CD4-positive, alpha-beta T cell (primary cell): ENCODE measurements at regions not wholly inside any gene's neighbourhood (a gene's known extent, or its start where the extent isn't known, plus 50 kb on each side); places are given as distances from the start of the nearest gene placed in this dataset.
"Not testable (repeated sequence)": the region's sequence is repeated elsewhere in the genome, so short reads cannot be mapped to it uniquely, and the experiment has no call there.

Source experiments
- ATAC-seq: fragments of 200-7000 bp; cut with Tn5 transposase; one replicate; pipeline ENCODE4 v1.10.0; 2022; ENCODE audit warnings: mild to moderate bottlenecking; ENCODE audit not compliant: poor library complexity
- CTCF ChIA-PET: fragments of 350-600 bp; sonication (Branson Sonifier 250); formaldehyde crosslinking; loops from one replicate; lab custom pipeline; 2021; ENCODE audit warnings: antibody characterized with exemption, inconsistent platforms; lab: Charles Lee
- POLR2A ChIA-PET: fragments of 350-600 bp; sonication (Branson Sonifier 250); formaldehyde crosslinking; loops from one replicate; lab custom pipeline; 2021; ENCODE audit warnings: antibody characterized with exemption, inconsistent platforms; lab: Charles Lee
- DNase-seq, 14 experiments: peaks; one replicate each; pipeline ENCODE4 v3.0.0-alpha.2; 2013 to 2020; ENCODE audit warnings: mixed read lengths in 2 of 14
- H3K27ac ChIP-seq, 2 donors: one replicate each; pipeline versions ENCODE4 v1.5.1 to v1.7.0; 2013; ENCODE audit warnings: low read length in 2 of 2, low read depth in 1 of 2, mild to moderate bottlenecking in 1 of 2
- H3K27me3 ChIP-seq, 2 experiments: 1 replicate in 1 of 2; 2 replicates in 1 of 2; pipeline versions ENCODE4 v1.6.1 to v1.7.0; 2013; ENCODE audit warnings: low read length in 2 of 2, control low read depth in 1 of 2, mild to moderate bottlenecking in 1 of 2, moderate library complexity in 1 of 2; ENCODE audit not compliant: insufficient read depth in 2 of 2, control insufficient read depth in 1 of 2
- H3K36me3 ChIP-seq: one replicate; pipeline ENCODE4 v1.6.1; 2013; ENCODE audit warnings: low read length, control low read depth; ENCODE audit not compliant: insufficient read depth
- H3K4me1 ChIP-seq: one replicate; pipeline ENCODE4 v1.6.1; 2013; ENCODE audit warnings: low read length, control low read depth; ENCODE audit not compliant: insufficient read depth
- H3K4me3 ChIP-seq: one replicate; pipeline ENCODE4 v1.5.1; 2013; ENCODE audit warnings: mild to moderate bottlenecking, low read length, moderate library complexity
- H3K9me3 ChIP-seq, 2 experiments: 1 replicate in 1 of 2; 2 replicates in 1 of 2; pipeline versions ENCODE4 v1.6.1 to v1.7.0; 2013; ENCODE audit warnings: low read length in 2 of 2, mild to moderate bottlenecking in 2 of 2, control low read depth in 1 of 2, moderate library complexity in 1 of 2; ENCODE audit not compliant: control insufficient read depth in 1 of 2, insufficient read depth in 1 of 2
- H3K27ac Mint-ChIP-seq: one replicate; pipeline ENCODE4 v1.8.0; 2020; ENCODE audit warnings: mixed read lengths
- H3K27me3 Mint-ChIP-seq: one replicate; pipeline ENCODE4 v1.8.0; 2021; ENCODE audit warnings: mixed read lengths
- H3K36me3 Mint-ChIP-seq: one replicate; pipeline ENCODE4 v1.8.0; 2021; ENCODE audit warnings: low read depth, mixed read lengths
- H3K4me1 Mint-ChIP-seq: one replicate; pipeline ENCODE4 v1.8.0; 2021; ENCODE audit warnings: low read depth, mixed read lengths
- H3K4me3 Mint-ChIP-seq: one replicate; pipeline ENCODE4 v1.8.0; 2020; ENCODE audit warnings: mild to moderate bottlenecking, mixed read lengths
- H3K9me3 Mint-ChIP-seq: one replicate; pipeline ENCODE4 v1.8.0; 2020; ENCODE audit warnings: mixed read lengths
- intact Hi-C, 2 experiments: fragments of 100-400 bp; cut with DNase I in 1 of 2; cut with micrococcal nuclease in 1 of 2; formaldehyde crosslinking; loops; one replicate each; pipeline versions ENCODE4 v1.15.1 to v1.9.0; 2023 to 2025; cut with DNase I, micrococcal nuclease

- H3K4me3 Mint-ChIP-seq, H3K27ac ChIP-seq, H3K36me3 ChIP-seq, H3K27me3 ChIP-seq, H3K27me3 Mint-ChIP-seq, CTCF ChIA-PET, POLR2A ChIA-PET, H3K4me3 ChIP-seq, DNase-seq, H3K27ac Mint-ChIP-seq, H3K9me3 Mint-ChIP-seq, ATAC-seq, intact Hi-C loops, H3K9me3 ChIP-seq: not testable (repeated sequence)
- Mint-ChIP-seq H3K36me3 (peaks cover 36% of the 10 kb centered on the region), H3K4me1 (peaks cover 11% of the 10 kb centered on the region)
- H3K4me1 ChIP-seq, result peaks cover 34% of the 10 kb centered on the region
Measured at GRCh38 chr17:64794548-64795274, 124.6 kb downstream of the LRRC37A3 start.

GRCh38 chr17:64794113-64794512, 125.2 kb downstream of the LRRC37A3 start:
- DNase-seq, H3K9me3 ChIP-seq, H3K36me3 ChIP-seq, CTCF ChIA-PET, ATAC-seq, H3K27me3 ChIP-seq, H3K27ac ChIP-seq, POLR2A ChIA-PET, intact Hi-C loops, H3K27me3 Mint-ChIP-seq, H3K9me3 Mint-ChIP-seq, H3K27ac Mint-ChIP-seq, H3K4me3 ChIP-seq, H3K4me3 Mint-ChIP-seq: not testable (repeated sequence)
- H3K4me1 Mint-ChIP-seq, result peaks cover 11% of the 10 kb centered on the region
- H3K36me3 Mint-ChIP-seq, result peaks cover 31% of the 10 kb centered on the region
- H3K4me1 ChIP-seq, result peaks cover 34% of the 10 kb centered on the region

- DNase-seq (peak in 4 of 14 experiments; percentile 37 to 53 (median 45)), ATAC-seq (peak; percentile 72)
- H3K27me3 Mint-ChIP-seq, H3K4me1 Mint-ChIP-seq, POLR2A ChIA-PET, H3K9me3 Mint-ChIP-seq, H3K27ac ChIP-seq, intact Hi-C loops, H3K27me3 ChIP-seq, H3K9me3 ChIP-seq, H3K36me3 ChIP-seq, CTCF ChIA-PET, H3K4me3 ChIP-seq, H3K4me3 Mint-ChIP-seq: not testable (repeated sequence)
- Mint-ChIP-seq H3K27ac (peak overlapping the region; percentile 30), H3K36me3 (peaks cover 31% of the 10 kb centered on the region)
- peaks cover 29% of the 10 kb centered on the region for H3K4me1 ChIP-seq
Measured at GRCh38 chr17:64792793-64793575, 126.3 kb downstream of the LRRC37A3 start.

- POLR2A ChIA-PET, H3K9me3 Mint-ChIP-seq, H3K4me3 ChIP-seq, CTCF ChIA-PET, H3K27ac Mint-ChIP-seq, intact Hi-C loops, H3K27ac ChIP-seq, ATAC-seq, H3K9me3 ChIP-seq, DNase-seq, H3K4me3 Mint-ChIP-seq, H3K27me3 ChIP-seq, H3K27me3 Mint-ChIP-seq, H3K36me3 ChIP-seq, H3K4me1 Mint-ChIP-seq: not testable (repeated sequence)
- H3K36me3 Mint-ChIP-seq, result peaks cover 37% of the 10 kb centered on the region
- H3K4me1 ChIP-seq, result peaks cover 24% of the 10 kb centered on the region
Measured at GRCh38 chr17:64792276-64792675, 127.0 kb downstream of the LRRC37A3 start.

GRCh38 chr17:64791691-64792090, 127.6 kb downstream of the LRRC37A3 start:
- intact Hi-C loops, H3K9me3 Mint-ChIP-seq, ATAC-seq, H3K4me3 Mint-ChIP-seq, H3K4me3 ChIP-seq, CTCF ChIA-PET, H3K27me3 Mint-ChIP-seq, H3K27me3 ChIP-seq, POLR2A ChIA-PET, H3K9me3 ChIP-seq, H3K27ac Mint-ChIP-seq, DNase-seq, H3K27ac ChIP-seq, H3K4me1 Mint-ChIP-seq: not testable (repeated sequence)
- Histone ChIP-seq H3K36me3 (peaks cover 15% of the 10 kb centered on the region), H3K4me1 (peaks cover 24% of the 10 kb centered on the region)
- peaks cover 40% of the 10 kb centered on the region for H3K36me3 Mint-ChIP-seq

GRCh38 chr17:64791226-64791625, 128.1 kb downstream of the LRRC37A3 start:
- CTCF ChIA-PET, ATAC-seq, H3K4me3 Mint-ChIP-seq, DNase-seq, POLR2A ChIA-PET, H3K9me3 ChIP-seq, H3K9me3 Mint-ChIP-seq, H3K27ac ChIP-seq, H3K4me3 ChIP-seq, H3K27ac Mint-ChIP-seq, H3K27me3 Mint-ChIP-seq, H3K4me1 Mint-ChIP-seq, intact Hi-C loops, H3K27me3 ChIP-seq: not testable (repeated sequence)
- H3K36me3 Mint-ChIP-seq, result peaks cover 42% of the 10 kb centered on the region
- H3K4me1 ChIP-seq, result peaks cover 24% of the 10 kb centered on the region
- H3K36me3 ChIP-seq, result peaks cover 20% of the 10 kb centered on the region

- Histone ChIP-seq H3K4me1 (peaks cover 24% of the 10 kb centered on the region), H3K36me3 (peaks cover 25% of the 10 kb centered on the region)
- intact Hi-C loops, CTCF ChIA-PET, H3K27me3 ChIP-seq, POLR2A ChIA-PET, H3K4me1 Mint-ChIP-seq, DNase-seq, H3K4me3 ChIP-seq, H3K27me3 Mint-ChIP-seq, H3K27ac ChIP-seq, H3K9me3 Mint-ChIP-seq, H3K4me3 Mint-ChIP-seq, H3K9me3 ChIP-seq, H3K27ac Mint-ChIP-seq, ATAC-seq: not testable (repeated sequence)
- H3K36me3 Mint-ChIP-seq, result peaks cover 41% of the 10 kb centered on the region
Measured at GRCh38 chr17:64790690-64791089, 128.6 kb upstream of the SMURF2 start.
